IPS-15b (cell line): ENCODE measurements at regions not wholly inside any gene's neighbourhood (a gene's known extent, or its start where the extent isn't known, plus 50 kb on each side); places are given as distances from the start of the nearest gene placed in this dataset.

Experiments
- H3K27me3 ChIP-seq: one replicate; pipeline ENCODE4 v1.6.1; 2013; ENCODE audit warnings: low read length; ENCODE audit not compliant: control insufficient read depth, insufficient read depth
- H3K36me3 ChIP-seq: one replicate; pipeline ENCODE4 v1.6.1; 2013; ENCODE audit warnings: low read length; ENCODE audit not compliant: control insufficient read depth, insufficient read depth
- H3K4me1 ChIP-seq: one replicate; pipeline ENCODE4 v1.6.1; 2013; ENCODE audit warnings: mild to moderate bottlenecking, low read length; ENCODE audit not compliant: control insufficient read depth, insufficient read depth
- H3K4me3 ChIP-seq: one replicate; pipeline ENCODE4 v1.5.1; 2013; ENCODE audit warnings: low read depth, low read length
- H3K9ac ChIP-seq: one replicate; pipeline ENCODE4 v1.6.1; 2013; ENCODE audit warnings: low read depth, mild to moderate bottlenecking, low read length
- H3K9me3 ChIP-seq: one replicate; pipeline ENCODE4 v1.6.1; 2013; ENCODE audit warnings: mild to moderate bottlenecking, low read length; ENCODE audit not compliant: control insufficient read depth, insufficient read depth

GRCh38 chr11:11035331-11035730 is 177.5 kb upstream of the ZBED5 start:
- H3K36me3 ChIP-seq = no peaks in the 10 kb centered on the region
- H3K9ac ChIP-seq = no peak overlapping the region
- H3K9me3 ChIP-seq = no peaks in the 10 kb centered on the region
- no peaks in the 10 kb centered on the region for H3K4me1 ChIP-seq
- no peak overlapping the region for H3K4me3 ChIP-seq
- H3K27me3 ChIP-seq = no peaks in the 10 kb centered on the region

DNA sequence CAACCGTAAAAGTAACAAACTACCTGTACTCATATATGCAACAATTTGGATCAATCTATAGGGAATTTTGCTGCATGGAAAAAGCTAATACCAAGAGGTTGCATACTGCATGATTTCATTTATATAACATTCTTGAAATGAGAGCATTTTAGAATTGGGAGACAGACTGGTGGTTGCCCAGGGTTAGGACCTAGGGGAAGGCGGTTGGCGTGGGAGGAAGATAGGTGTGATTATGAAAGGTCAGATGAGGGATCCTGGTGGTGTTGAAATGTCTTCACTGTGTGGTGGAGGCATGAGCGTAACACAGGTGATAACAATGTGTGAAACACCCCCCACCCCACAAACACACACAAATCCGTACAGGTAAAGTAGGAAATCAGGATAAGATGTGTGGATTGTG is 176.6 kb upstream of the ZBED5 start:
- Histone ChIP-seq H3K36me3 (no peaks in the 10 kb centered on the region), H3K9me3 (no peaks in the 10 kb centered on the region), H3K4me3 (no peak overlapping the region), H3K4me1 (no peaks in the 10 kb centered on the region), H3K27me3 (no peaks in the 10 kb centered on the region), H3K9ac (no peak overlapping the region)

DNA sequence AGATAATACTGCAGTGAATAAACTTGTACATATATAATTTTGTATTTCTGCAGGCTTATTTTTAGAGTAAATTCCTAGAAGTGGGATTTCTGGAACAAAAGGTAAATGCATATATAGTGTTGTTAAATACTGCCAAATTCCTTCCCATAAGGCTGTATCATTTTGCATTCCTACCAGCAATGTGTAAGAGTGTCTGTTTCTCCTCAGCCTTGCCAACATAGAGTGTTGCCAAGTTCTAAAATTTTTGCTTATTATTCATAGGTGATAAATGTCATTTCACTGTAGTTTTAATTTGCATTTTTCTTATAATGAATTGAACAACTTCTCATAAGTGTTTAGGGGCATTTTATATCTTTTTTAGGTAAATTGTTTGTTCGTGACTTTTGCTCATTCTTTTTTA is 174.2 kb upstream of the ZBED5 start:
- no peaks in the 10 kb centered on the region for H3K4me1 ChIP-seq
- H3K4me3 ChIP-seq = no peak overlapping the region
- H3K9me3 ChIP-seq = no peaks in the 10 kb centered on the region

DNA sequence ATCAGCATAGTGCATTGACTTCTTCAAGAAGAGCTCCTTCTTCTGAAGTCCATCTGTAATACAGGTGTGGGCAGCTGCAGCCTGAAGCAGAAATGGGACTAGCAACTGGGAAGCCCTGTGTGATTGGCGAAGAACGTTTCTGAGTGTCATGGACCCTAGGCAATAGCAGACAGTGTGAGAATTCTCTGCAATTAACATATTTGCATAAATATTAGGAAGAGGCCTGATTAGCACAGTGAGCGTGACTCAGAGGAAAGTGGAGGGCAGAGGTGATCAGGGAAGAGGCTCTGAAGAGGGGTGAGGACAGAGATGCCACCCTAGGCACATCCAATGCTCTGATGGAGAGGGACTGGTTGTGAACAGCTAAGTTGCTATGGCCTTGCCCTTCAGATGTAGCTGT is 171.2 kb upstream of the ZBED5 start:
- Histone ChIP-seq H3K4me3 (no peak overlapping the region), H3K4me1 (no peaks in the 10 kb centered on the region), H3K9ac (no peak overlapping the region), H3K36me3 (no peaks in the 10 kb centered on the region), H3K27me3 (no peaks in the 10 kb centered on the region), H3K9me3 (no peaks in the 10 kb centered on the region)

More for the DNA sequence above, 174.2 kb upstream of the ZBED5 start:
- Histone ChIP-seq H3K9ac (no peak overlapping the region), H3K27me3 (no peaks in the 10 kb centered on the region), H3K36me3 (no peaks in the 10 kb centered on the region)

DNA sequence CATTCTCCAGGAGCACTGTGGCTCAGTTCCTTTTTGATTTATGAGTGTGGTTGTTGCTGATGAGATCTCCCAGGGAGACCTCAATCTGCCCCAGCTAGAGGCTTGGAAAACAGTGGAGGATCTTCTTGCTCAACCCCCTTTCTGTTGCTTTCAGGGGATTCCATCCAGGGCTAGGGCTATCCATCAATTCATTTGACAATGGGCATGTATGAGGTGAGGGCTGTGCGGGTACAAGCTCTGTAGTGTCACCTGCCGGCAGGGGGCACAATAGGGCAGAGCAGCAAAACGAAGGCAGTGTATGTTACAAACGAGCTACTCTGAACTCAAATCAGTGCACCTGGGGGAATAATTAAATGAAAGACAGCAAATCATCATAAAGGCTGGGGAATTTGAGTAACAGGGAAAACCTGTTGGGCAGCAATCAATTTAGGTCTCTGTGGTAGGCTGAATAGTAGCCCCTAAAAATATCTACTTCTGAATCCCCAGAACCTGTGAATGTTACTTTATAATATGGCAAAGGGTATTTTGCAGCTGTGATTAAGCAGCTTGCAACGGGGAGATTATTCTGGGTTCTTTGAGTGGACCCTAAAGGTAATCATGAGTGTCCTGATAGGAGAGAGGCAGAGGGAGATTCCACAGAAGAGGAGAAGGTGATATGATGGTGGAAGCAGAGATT is 170.3 kb upstream of the ZBED5 start:
- Histone ChIP-seq H3K27me3 (no peaks in the 10 kb centered on the region), H3K36me3 (no peaks in the 10 kb centered on the region), H3K9ac (no peak overlapping the region), H3K9me3 (no peaks in the 10 kb centered on the region), H3K4me1 (no peaks in the 10 kb centered on the region), H3K4me3 (no peak overlapping the region)

DNA sequence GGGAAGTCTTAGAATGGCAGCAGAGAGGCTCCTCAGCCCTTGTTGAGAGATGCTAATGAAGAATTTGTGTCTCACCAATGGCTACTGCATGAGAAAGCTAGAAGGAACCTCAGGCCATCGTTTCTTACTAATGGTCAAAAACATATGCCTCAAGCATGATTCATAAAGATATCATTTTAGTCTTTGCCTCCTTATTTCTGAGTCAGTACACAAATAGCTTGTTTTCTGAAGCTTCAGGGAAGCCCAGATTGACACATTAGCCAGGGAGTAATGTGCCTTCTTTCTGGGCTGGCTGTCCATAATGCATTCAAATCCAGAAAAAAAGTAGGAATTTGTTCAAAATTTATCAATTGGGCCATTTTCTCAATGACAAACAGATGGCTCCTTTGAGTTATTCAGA is 169.4 kb upstream of the ZBED5 start:
- Histone ChIP-seq H3K36me3 (no peaks in the 10 kb centered on the region), H3K9ac (no peak overlapping the region), H3K4me3 (no peak overlapping the region), H3K4me1 (no peaks in the 10 kb centered on the region), H3K9me3 (no peaks in the 10 kb centered on the region), H3K27me3 (no peaks in the 10 kb centered on the region)

DNA sequence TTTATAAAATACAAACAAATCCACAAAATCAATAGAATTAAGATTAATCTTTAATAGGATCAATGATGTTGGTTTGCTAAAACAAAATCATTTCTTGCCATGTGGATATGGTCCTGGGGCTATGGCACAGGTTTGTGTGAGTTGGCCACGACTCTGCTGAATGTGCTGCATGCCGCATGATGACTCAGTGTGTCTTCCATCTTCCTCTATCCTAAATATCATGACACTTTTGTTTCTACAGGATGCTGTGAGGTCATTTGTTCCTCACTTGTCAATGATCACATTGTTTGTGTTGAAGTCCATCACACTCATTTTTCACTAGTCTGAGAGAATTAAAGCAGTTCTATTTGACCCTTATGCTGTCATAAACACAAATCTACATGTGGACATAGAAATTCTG is 167.2 kb upstream of the ZBED5 start:
- no peaks in the 10 kb centered on the region for H3K9me3 ChIP-seq
- H3K4me3 ChIP-seq = no peak overlapping the region
- no peaks in the 10 kb centered on the region for H3K4me1 ChIP-seq
- no peak overlapping the region for H3K9ac ChIP-seq
- no peaks in the 10 kb centered on the region for H3K27me3 ChIP-seq
- no peaks in the 10 kb centered on the region for H3K36me3 ChIP-seq

GRCh38 chr11:11022125-11022730 is 164.4 kb upstream of the ZBED5 start:
- no peak overlapping the region for H3K4me3 ChIP-seq
- no peaks in the 10 kb centered on the region for H3K36me3 ChIP-seq

GRCh38 chr11:11021563-11021962 is 163.7 kb upstream of the ZBED5 start:
- H3K9me3 ChIP-seq = no peaks in the 10 kb centered on the region
- H3K4me3 ChIP-seq = no peak overlapping the region
- H3K36me3 ChIP-seq = no peaks in the 10 kb centered on the region
- no peaks in the 10 kb centered on the region for H3K27me3 ChIP-seq
- no peaks in the 10 kb centered on the region for H3K4me1 ChIP-seq
- H3K9ac ChIP-seq = no peak overlapping the region

More at GRCh38 chr11:11022125-11022730, 164.4 kb upstream of the ZBED5 start:
- Histone ChIP-seq H3K9me3 (no peaks in the 10 kb centered on the region), H3K27me3 (no peaks in the 10 kb centered on the region), H3K9ac (no peak overlapping the region), H3K4me1 (no peaks in the 10 kb centered on the region)

GRCh38 chr11:11020747-11021149 is 162.9 kb upstream of the ZBED5 start:
- no peak overlapping the region for H3K9ac ChIP-seq
- no peak overlapping the region for H3K4me3 ChIP-seq
- H3K9me3 ChIP-seq = no peaks in the 10 kb centered on the region
- no peaks in the 10 kb centered on the region for H3K27me3 ChIP-seq
- H3K36me3 ChIP-seq = no peaks in the 10 kb centered on the region
- H3K4me1 ChIP-seq = no peaks in the 10 kb centered on the region

DNA sequence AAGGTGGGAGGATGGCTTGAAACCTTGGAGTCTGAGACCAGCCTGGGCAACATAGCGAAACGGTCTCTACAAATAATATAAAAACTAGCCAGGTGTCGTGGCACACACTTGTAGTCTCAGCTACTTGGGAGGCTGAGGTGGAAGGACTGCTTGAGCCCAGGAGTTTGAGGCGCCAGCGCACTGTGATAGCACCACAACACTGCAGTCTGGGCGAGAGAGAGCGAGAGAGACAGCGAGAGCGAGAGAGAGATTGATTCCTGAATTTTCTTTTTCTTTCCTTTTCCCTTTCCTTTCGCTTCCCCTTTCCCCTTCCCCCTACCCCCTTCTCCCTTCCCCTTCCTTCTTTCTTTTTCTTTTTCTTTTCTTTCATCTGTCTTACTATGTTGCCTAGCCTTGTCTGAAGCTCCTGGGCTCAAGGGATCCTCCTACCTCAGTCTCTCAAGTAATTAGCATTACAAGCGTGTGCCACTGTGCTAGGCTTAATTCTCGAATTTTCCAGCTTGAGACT is 162.4 kb upstream of the ZBED5 start:
- Histone ChIP-seq H3K4me1 (no peaks in the 10 kb centered on the region), H3K36me3 (no peaks in the 10 kb centered on the region), H3K9ac (no peak overlapping the region), H3K27me3 (no peaks in the 10 kb centered on the region), H3K9me3 (no peaks in the 10 kb centered on the region), H3K4me3 (no peak overlapping the region)

- H3K4me3 ChIP-seq = no peak overlapping the region
- no peaks in the 10 kb centered on the region for H3K4me1 ChIP-seq
- H3K9me3 ChIP-seq = no peaks in the 10 kb centered on the region
- H3K27me3 ChIP-seq = no peaks in the 10 kb centered on the region
- no peak overlapping the region for H3K9ac ChIP-seq
- no peaks in the 10 kb centered on the region for H3K36me3 ChIP-seq
These were observed 159.1 kb upstream of the ZBED5 start for GRCh38 chr11:11016943-11017342.
